Neuron (in vitro differentiated cells): ENCODE measurements at regions not wholly inside any gene's neighbourhood (a gene's known extent, or its start where the extent isn't known, plus 50 kb on each side); places are given as distances from the start of the nearest gene placed in this dataset.
"Not testable (repeated sequence)": the region's sequence is repeated elsewhere in the genome, so short reads cannot be mapped to it uniquely, and the experiment has no call there.

Experiments used
- H2AFZ ChIP-seq: one replicate; pipeline ENCODE4 v1.6.1; 2013; ENCODE audit warnings: low read depth, mild to moderate bottlenecking, inconsistent platforms, low read length, moderate library complexity
- H3K27me3 ChIP-seq: one replicate; pipeline ENCODE4 v1.6.1; 2013; ENCODE audit warnings: low read length; ENCODE audit not compliant: insufficient read depth
- H3K36me3 ChIP-seq: one replicate; pipeline ENCODE4 v1.6.1; 2013; ENCODE audit warnings: low read length; ENCODE audit not compliant: insufficient read depth
- H3K4me1 ChIP-seq: one replicate; pipeline ENCODE4 v1.6.1; 2013; ENCODE audit warnings: low read length; ENCODE audit not compliant: insufficient read depth
- H3K4me3 ChIP-seq: 2 replicates; pipeline ENCODE4 v1.5.1; 2013; ENCODE audit warnings: mild to moderate bottlenecking, low read length, moderate library complexity
- H3K9me3 ChIP-seq: one replicate; pipeline ENCODE4 v1.6.1; 2013; ENCODE audit warnings: low read length

DNA sequence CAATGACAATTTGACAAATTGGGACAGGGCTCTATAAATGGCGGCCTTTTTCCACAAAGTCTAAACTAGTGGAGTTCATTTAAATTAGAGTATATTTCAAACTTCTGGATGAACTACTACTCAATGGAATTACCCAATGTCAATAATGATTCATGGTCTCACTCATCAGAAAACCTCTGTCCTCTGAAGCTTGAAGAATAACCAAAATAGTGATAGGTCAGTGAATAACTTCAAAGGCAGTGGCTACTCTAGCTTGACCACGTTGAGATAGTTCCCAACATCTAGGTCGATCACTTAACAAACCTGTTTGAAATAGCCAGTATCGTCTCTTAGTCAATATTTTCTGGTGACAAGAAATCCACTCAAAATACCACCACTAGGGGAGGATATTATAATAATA lies 197.6 kb downstream of the HDGFL1 start:
- H3K4me1 ChIP-seq: no peaks in the 10 kb centered on the region
- H3K36me3 ChIP-seq: no peaks in the 10 kb centered on the region
- H3K4me3 ChIP-seq: no peak overlapping the region
- H3K9me3 ChIP-seq: no peaks in the 10 kb centered on the region
- H2AFZ ChIP-seq: no peak overlapping the region
- no peaks in the 10 kb centered on the region for H3K27me3 ChIP-seq

DNA sequence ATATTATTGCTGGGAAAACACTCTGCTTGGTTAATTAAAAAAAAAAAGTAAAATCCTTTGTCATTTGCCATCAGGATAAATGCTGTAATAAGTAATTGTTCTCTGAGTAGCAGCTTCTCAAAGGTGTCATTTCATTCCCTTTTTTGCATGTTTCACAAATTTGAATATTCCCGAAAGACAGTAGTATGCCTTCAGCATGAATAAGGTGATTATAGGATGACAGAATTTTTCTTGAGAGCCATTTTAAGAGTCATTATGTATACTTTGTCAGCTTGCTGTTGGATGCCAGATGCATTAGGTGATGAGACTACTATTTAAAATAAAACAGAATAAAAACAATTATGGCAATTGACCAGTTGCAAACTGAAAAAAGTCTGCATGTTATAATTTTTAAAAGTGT lies 200.7 kb downstream of the HDGFL1 start:
- no peak overlapping the region for H3K4me3 ChIP-seq
- no peak overlapping the region for H2AFZ ChIP-seq
- H3K36me3 ChIP-seq: no peaks in the 10 kb centered on the region
- H3K4me1 ChIP-seq: no peaks in the 10 kb centered on the region
- H3K9me3 ChIP-seq: no peaks in the 10 kb centered on the region
- H3K27me3 ChIP-seq: no peaks in the 10 kb centered on the region

GRCh38 chr6:22774129-22774528 lies 204.8 kb downstream of the HDGFL1 start:
- Histone ChIP-seq H3K36me3 (no peaks in the 10 kb centered on the region), H2AFZ (no peak overlapping the region), H3K4me3 (no peak overlapping the region), H3K9me3 (peaks cover 12% of the 10 kb centered on the region), H3K4me1 (no peaks in the 10 kb centered on the region), H3K27me3 (no peaks in the 10 kb centered on the region)

GRCh38 chr6:22778438-22778837 lies 209.1 kb downstream of the HDGFL1 start:
- not testable (repeated sequence) for H3K4me1 ChIP-seq, H3K27me3 ChIP-seq, H2AFZ ChIP-seq, H3K36me3 ChIP-seq, H3K4me3 ChIP-seq
- peaks cover 19% of the 10 kb centered on the region for H3K9me3 ChIP-seq

DNA sequence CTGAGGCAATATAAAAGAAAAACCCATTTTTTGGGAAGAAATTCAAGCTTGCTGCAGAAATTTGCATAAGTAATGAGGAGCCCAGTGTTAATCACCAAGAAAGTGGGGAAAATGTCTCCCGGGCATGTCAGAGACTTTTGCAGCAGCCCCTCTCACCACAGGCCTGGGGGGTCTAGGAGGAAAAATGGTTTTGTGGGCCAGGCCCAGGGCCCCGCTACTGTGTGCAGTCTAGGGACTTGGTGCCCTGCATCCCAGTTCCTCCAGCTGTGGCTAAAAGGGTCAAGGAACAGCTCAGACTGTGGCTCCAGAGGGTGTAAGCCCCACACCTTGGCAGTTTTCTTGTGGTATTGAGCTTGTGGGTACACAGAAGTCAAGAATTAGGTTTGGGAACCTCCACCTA lies 209.7 kb downstream of the HDGFL1 start:
- Histone ChIP-seq H3K36me3 (no peaks in the 10 kb centered on the region), H3K27me3 (no peaks in the 10 kb centered on the region), H3K9me3 (peaks cover 19% of the 10 kb centered on the region), H3K4me3 (no peak overlapping the region), H2AFZ (no peak overlapping the region), H3K4me1 (peaks cover 10% of the 10 kb centered on the region)

GRCh38 chr6:22783931-22784330 lies 214.6 kb downstream of the HDGFL1 start:
- Histone ChIP-seq H3K27me3 (no peaks in the 10 kb centered on the region), H3K4me1 (peaks cover 47% of the 10 kb centered on the region), H3K36me3 (no peaks in the 10 kb centered on the region), H3K9me3 (peaks cover 8% of the 10 kb centered on the region), H2AFZ (peak overlapping the region; percentile 68), H3K4me3 (peak overlapping the region; percentile 25)

GRCh38 chr6:22784601-22785410 lies 215.4 kb downstream of the HDGFL1 start:
- peak overlapping the region; percentile 68 for H2AFZ ChIP-seq
- H3K4me1 ChIP-seq: peaks cover 47% of the 10 kb centered on the region
- no peaks in the 10 kb centered on the region for H3K36me3 ChIP-seq
- H3K27me3 ChIP-seq: no peaks in the 10 kb centered on the region
- H3K9me3 ChIP-seq: peaks cover 1% of the 10 kb centered on the region
- H3K4me3 ChIP-seq: peak overlapping the region; percentile 25

- Histone ChIP-seq H3K27me3 (no peaks in the 10 kb centered on the region), H3K9me3 (peaks cover 2% of the 10 kb centered on the region), H3K4me1 (peaks cover 47% of the 10 kb centered on the region), H3K36me3 (no peaks in the 10 kb centered on the region), H2AFZ (no peak overlapping the region), H3K4me3 (no peak overlapping the region)
Measured at GRCh38 chr6:22788038-22788437, 218.7 kb downstream of the HDGFL1 start.

DNA sequence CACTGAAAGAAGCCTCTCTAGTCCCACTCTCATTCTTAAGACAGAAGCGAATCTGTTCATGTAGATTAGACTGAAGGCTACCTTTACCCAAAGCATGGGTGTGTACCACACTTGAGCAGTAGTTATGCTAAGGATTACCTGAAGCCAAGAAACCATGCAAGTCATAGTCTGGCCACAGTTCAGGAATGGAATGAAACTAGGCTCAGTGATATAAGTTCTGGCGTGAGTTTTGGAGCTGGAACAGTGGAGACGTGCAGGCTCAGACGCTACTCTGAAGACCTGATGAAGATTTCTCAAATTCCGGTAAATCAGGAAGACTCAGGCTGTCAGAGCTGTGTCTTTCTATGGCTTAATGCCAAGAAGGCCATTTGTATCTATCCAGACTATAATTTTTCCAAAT lies 219.9 kb downstream of the HDGFL1 start:
- peaks cover 34% of the 10 kb centered on the region for H3K4me1 ChIP-seq
- H3K27me3 ChIP-seq: no peaks in the 10 kb centered on the region
- H3K36me3 ChIP-seq: no peaks in the 10 kb centered on the region
- no peak overlapping the region for H2AFZ ChIP-seq
- H3K4me3 ChIP-seq: no peak overlapping the region
- H3K9me3 ChIP-seq: peaks cover 2% of the 10 kb centered on the region

DNA sequence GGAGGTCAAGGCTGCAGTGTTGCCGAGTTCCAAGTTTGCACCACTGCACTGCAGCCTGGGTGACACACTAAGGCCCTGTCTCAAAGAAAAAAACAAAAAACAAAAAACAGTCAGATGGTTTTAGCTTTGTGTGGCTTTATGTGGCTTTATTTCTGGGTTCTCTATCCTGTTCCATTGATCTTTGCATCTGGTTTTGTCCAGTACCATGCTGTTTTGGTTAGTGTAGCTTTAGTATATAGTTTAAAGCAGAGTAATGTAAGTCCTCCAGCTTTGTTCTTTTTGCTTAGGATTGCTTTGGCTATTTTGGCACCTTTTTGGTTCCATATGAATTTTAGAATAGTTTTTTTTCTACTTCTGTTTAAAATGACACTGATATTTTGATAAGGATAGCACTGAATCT lies 225.5 kb downstream of the HDGFL1 start:
- Histone ChIP-seq H3K4me1 (peaks cover 2% of the 10 kb centered on the region), H3K4me3 (no peak overlapping the region), H3K9me3 (peaks cover 7% of the 10 kb centered on the region), H2AFZ (no peak overlapping the region), H3K27me3 (no peaks in the 10 kb centered on the region), H3K36me3 (no peaks in the 10 kb centered on the region)

DNA sequence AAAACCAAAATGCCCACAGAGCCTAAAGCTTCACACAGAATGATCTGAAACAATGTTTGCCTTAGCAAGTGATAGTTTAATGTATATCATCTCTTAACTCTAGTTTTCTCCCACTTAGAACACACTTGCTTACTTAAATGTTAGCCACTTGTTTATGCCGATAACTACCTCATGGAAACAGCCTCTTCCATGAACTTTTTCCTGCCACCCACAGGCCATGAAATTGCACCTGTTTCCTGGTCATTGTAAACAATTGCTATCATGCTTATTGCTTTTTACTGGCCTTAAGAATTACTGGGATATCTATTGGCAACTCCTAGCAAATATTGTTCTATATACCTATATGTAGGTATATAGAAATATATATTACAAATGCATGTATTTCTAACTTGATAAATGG lies 231.1 kb downstream of the HDGFL1 start:
- no peak overlapping the region for H2AFZ ChIP-seq
- no peak overlapping the region for H3K4me3 ChIP-seq
- no peaks in the 10 kb centered on the region for H3K27me3 ChIP-seq

DNA sequence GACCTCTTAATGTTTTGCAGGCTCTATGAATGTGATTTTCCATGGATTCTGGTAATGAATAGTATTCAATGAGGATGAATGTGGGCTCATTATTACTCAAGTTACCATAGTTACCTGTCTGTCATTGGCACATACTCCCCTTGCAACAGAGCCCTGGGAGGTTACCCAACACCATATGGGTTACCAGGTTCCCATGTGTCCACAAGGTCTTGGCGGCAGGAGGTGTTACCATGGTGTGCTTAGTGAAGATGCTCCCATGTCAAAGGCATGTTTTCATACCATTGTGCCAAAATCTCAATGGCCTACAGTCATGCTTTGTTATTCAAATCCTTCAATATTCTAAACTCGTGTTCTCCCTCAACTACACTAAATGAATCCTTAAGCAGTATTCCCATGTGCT lies 232.5 kb downstream of the HDGFL1 start:
- H2AFZ ChIP-seq: no peak overlapping the region
- H3K4me1 ChIP-seq: peaks cover 36% of the 10 kb centered on the region
- no peaks in the 10 kb centered on the region for H3K27me3 ChIP-seq
- H3K9me3 ChIP-seq: no peaks in the 10 kb centered on the region
- peak overlapping the region; percentile 22 for H3K4me3 ChIP-seq
- H3K36me3 ChIP-seq: no peaks in the 10 kb centered on the region

More for the DNA sequence above, 231.1 kb downstream of the HDGFL1 start:
- Histone ChIP-seq H3K36me3 (no peaks in the 10 kb centered on the region), H3K9me3 (no peaks in the 10 kb centered on the region), H3K4me1 (peaks cover 36% of the 10 kb centered on the region)

DNA sequence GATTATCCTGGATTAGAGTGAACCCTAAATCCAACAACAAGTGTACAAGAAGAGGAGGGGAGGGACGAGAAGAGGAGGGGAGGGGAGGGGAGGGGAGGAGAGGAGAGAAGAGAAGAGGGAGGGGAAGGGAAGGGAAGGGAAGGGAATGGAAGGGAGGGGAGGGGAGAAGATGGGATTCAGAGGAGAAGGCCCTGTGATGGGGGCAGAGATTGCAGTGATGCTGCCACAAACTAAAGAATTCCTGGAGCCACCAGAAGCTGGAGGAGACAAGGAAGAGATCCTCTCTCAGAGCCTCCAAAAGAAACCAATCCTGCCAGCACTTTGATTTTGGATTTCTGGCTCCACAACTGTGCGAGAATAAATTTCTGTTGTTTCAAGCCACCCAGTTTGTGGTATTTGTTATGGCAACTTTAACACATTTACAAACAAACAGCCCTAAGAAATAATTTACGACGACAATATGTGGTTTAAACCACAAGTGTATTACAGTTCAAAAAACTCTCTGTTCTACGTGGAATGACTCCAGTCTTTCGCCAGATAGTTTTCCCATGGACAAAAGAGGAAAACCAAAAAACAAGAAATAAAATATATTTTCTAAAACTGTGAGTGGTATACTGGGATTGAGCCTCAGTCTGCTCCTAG lies 235.4 kb downstream of the HDGFL1 start:
- H3K9me3 ChIP-seq: no peaks in the 10 kb centered on the region
- no peak overlapping the region for H3K4me3 ChIP-seq
- H3K4me1 ChIP-seq: peaks cover 35% of the 10 kb centered on the region
- no peak overlapping the region for H2AFZ ChIP-seq
- no peaks in the 10 kb centered on the region for H3K27me3 ChIP-seq
- H3K36me3 ChIP-seq: no peaks in the 10 kb centered on the region
